Lung (tissue), 11 donors: ENCODE measurements at regions not wholly inside any gene's neighbourhood (a gene's known extent, or its start where the extent isn't known, plus 50 kb on each side); places are given as distances from the start of the nearest gene placed in this dataset.
A peak's percentile ranks its signal among the peaks of the same experiment; 100 is the strongest.
"Not testable (repeated sequence)": the region's sequence is repeated elsewhere in the genome, so short reads cannot be mapped to it uniquely, and the experiment has no call there.

ENCODE experiments used
- ATAC-seq: fragments of 200-7000 bp; cut with Tn5 transposase; one replicate; pipeline ENCODE4 v1.9.1; 2020; ENCODE audit warnings: moderate number of reproducible peaks; ENCODE audit not compliant: insufficient read depth, low FRiP score
- DNase-seq, 3 donors: peaks; one replicate each; pipeline ENCODE4 v3.0.0-alpha.2; 2013 to 2017
- H3K27ac ChIP-seq, 2 donors: one replicate each; pipeline ENCODE4 v1.5.1; 2013; ENCODE audit warnings: mild to moderate bottlenecking in 2 of 2, moderate library complexity in 2 of 2, control low read depth in 1 of 2, inconsistent platforms in 1 of 2, low read depth in 1 of 2, low read length in 1 of 2
- H3K27me3 ChIP-seq, 3 donors: one replicate each; pipeline ENCODE4 v1.5.1; 2013; ENCODE audit warnings: low read length in 2 of 3; ENCODE audit not compliant: control insufficient read depth in 3 of 3, insufficient read depth in 3 of 3
- H3K36me3 ChIP-seq, 4 donors: one replicate each; pipeline ENCODE4 v1.5.1; 2013; ENCODE audit warnings: low read length in 4 of 4, mild to moderate bottlenecking in 1 of 4, moderate library complexity in 1 of 4; ENCODE audit not compliant: control insufficient read depth in 4 of 4, insufficient read depth in 4 of 4
- H3K4me1 ChIP-seq, 5 donors: one replicate each; pipeline ENCODE4 v1.5.1; 2013; ENCODE audit warnings: low read length in 5 of 5, mild to moderate bottlenecking in 2 of 5, moderate library complexity in 1 of 5; ENCODE audit not compliant: control insufficient read depth in 5 of 5, insufficient read depth in 5 of 5
- H3K4me3 ChIP-seq: one replicate; pipeline ENCODE4 v1.5.1; 2013; ENCODE audit warnings: mild to moderate bottlenecking, control low read depth, moderate library complexity
- H3K9ac ChIP-seq, 2 donors: one replicate each; pipeline ENCODE4 v1.5.1; 2013; ENCODE audit warnings: low read length in 2 of 2, control low read depth in 1 of 2; ENCODE audit not compliant: insufficient read depth in 1 of 2
- H3K9me3 ChIP-seq, 4 donors: one replicate each; pipeline ENCODE4 v1.5.1; 2013; ENCODE audit warnings: low read length in 3 of 4, mild to moderate bottlenecking in 1 of 4, moderate library complexity in 1 of 4; ENCODE audit not compliant: control insufficient read depth in 4 of 4, insufficient read depth in 3 of 4
- CTCF ChIP-seq: IDR thresholded peaks from 2 replicates; pipeline ENCODE4 v1.5.1; 2012; ENCODE audit warnings: mild to moderate bottlenecking; ENCODE audit errors: control extremely low read depth, extremely low read depth
- WGBS, 2 donors: extraction: QIAGEN DNeasy Blood & Tissue Kit; methylation state at CpG; one replicate each; pipeline ENCODE4 v1.1.7; 2013; 5-methylcytosine and 5-hydroxymethylcytosine counted together
- donor health status: control.
- donor health status: control.
- donor health status: Bipolar disorder and iron deficiency.
- donor health status: healthy.
- donor health status: DM: yes; HTN: yes; CAD: no.

- TF ChIP-seq CTCF, result no peak
- H3K9me3 ChIP-seq, result no peaks in the 10 kb centered on the region
- H3K9ac ChIP-seq, result no peak overlapping the region
Measured at GRCh38 chr2:53610260-53610659, 157.3 kb upstream of the CHAC2 start.

GRCh38 chr2:53609551-53609950, 158.1 kb upstream of the CHAC2 start:
- no peak overlapping the region for H3K9ac ChIP-seq
- DNase-seq (no peak), ATAC-seq (no peak)
- H3K4me1 ChIP-seq, result no peaks in the 10 kb centered on the region
- H3K9me3 ChIP-seq, result no peaks in the 10 kb centered on the region
- TF ChIP-seq CTCF, result no peak
- H3K36me3 ChIP-seq, result no peaks in the 10 kb centered on the region
- 94 to 95% methylated on average over 6 of the region's 6 CpGs for WGBS, 2 donors
- no peak overlapping the region for H3K27ac ChIP-seq
- H3K27me3 ChIP-seq, result no peaks in the 10 kb centered on the region
- no peak overlapping the region for H3K4me3 ChIP-seq

More at GRCh38 chr2:53610260-53610659, 157.3 kb upstream of the CHAC2 start:
- H3K36me3 ChIP-seq, result no peaks in the 10 kb centered on the region
- H3K4me1 ChIP-seq, result no peaks in the 10 kb centered on the region
- DNase-seq, result no peak
- H3K27ac ChIP-seq, result no peak overlapping the region
- ATAC-seq, result no peak
- no peaks in the 10 kb centered on the region for H3K27me3 ChIP-seq
- no peak overlapping the region for H3K4me3 ChIP-seq

- H3K36me3 ChIP-seq, result no peaks in the 10 kb centered on the region
- 89 to 94% methylated on average over 5 of the region's 5 CpGs for WGBS, 2 donors
- ATAC-seq (no peak), DNase-seq (no peak)
- TF ChIP-seq CTCF, result no peak
- H3K4me3 ChIP-seq, result no peak overlapping the region
- H3K9me3 ChIP-seq, result no peaks in the 10 kb centered on the region
- H3K4me1 ChIP-seq, result no peaks in the 10 kb centered on the region
- no peak overlapping the region for H3K9ac ChIP-seq
- no peak overlapping the region for H3K27ac ChIP-seq
- H3K27me3 ChIP-seq, result no peaks in the 10 kb centered on the region
Measured at GRCh38 chr2:53608293-53608692, 159.3 kb upstream of the CHAC2 start.

GRCh38 chr2:53600815-53601214, 166.8 kb upstream of the CHAC2 start:
- DNase-seq, result peak in 1 of 3 donors; percentile 37
- WGBS, 2 donors, result 64 to 76% methylated on average over 3 of the region's 3 CpGs
- no peaks in the 10 kb centered on the region for H3K4me1 ChIP-seq
- no peak overlapping the region for H3K4me3 ChIP-seq
- peak; percentile 66 for ATAC-seq
- H3K27ac ChIP-seq, result no peak overlapping the region
- no peaks in the 10 kb centered on the region for H3K36me3 ChIP-seq
- TF ChIP-seq CTCF, result no peak
- H3K9ac ChIP-seq, result no peak overlapping the region
- H3K27me3 ChIP-seq, result no peaks in the 10 kb centered on the region
- H3K9me3 ChIP-seq, result no peaks in the 10 kb centered on the region

- DNase-seq, H3K4me1 ChIP-seq, H3K9me3 ChIP-seq, H3K27ac ChIP-seq, H3K9ac ChIP-seq, H3K27me3 ChIP-seq, H3K4me3 ChIP-seq, H3K36me3 ChIP-seq, ATAC-seq: not testable (repeated sequence)
- 85% methylated on average over 38 of the region's 38 CpGs for WGBS, 2 donors
Measured at GRCh38 chr2:53586733-53587612, 180.6 kb upstream of the CHAC2 start.
